SK-N-SH treated with all-trans-retinoic acid at 6 μM for 48 hours (cell line): ENCODE measurements at regions not wholly inside any gene's neighbourhood (a gene's known extent, or its start where the extent isn't known, plus 50 kb on each side); places are given as distances from the start of the nearest gene placed in this dataset.

ENCODE experiments used
- ATAC-seq: fragments of 200-7000 bp; cut with Tn5 transposase; 3 replicates; pipeline ENCODE4 v1.9.1; 2020; ENCODE audit warnings: mild to moderate bottlenecking, moderate library complexity
- BACH2 ChIP-seq: fragments of 250-450 bp; sonication (Bioruptor Pico); IDR thresholded peaks from 2 replicates; pipeline ENCODE4 v1.9.0; 2021; ENCODE audit warnings: mild to moderate bottlenecking, borderline replicate concordance
- CREB5 ChIP-seq: fragments of 250-450 bp; sonication (Bioruptor Pico); IDR thresholded peaks from 2 replicates; pipeline ENCODE4 v1.5.1; 2020; ENCODE audit warnings: low read depth, mild to moderate bottlenecking, moderate library complexity
- CSDC2 ChIP-seq: fragments of 250-450 bp; sonication (Bioruptor Pico); IDR thresholded peaks from 2 replicates; pipeline ENCODE4 v1.5.0; 2020; ENCODE audit warnings: mild to moderate bottlenecking, moderate library complexity
- CSRNP3 ChIP-seq: fragments of 250-450 bp; sonication (Bioruptor Pico); IDR thresholded peaks from 2 replicates; pipeline ENCODE4 v1.5.1; 2021; ENCODE audit warnings: mild to moderate bottlenecking, moderate library complexity
- ESRRG ChIP-seq: fragments of 250-450 bp; sonication (Bioruptor Pico); IDR thresholded peaks from 2 replicates; pipeline ENCODE4 v1.6.1; 2021; ENCODE audit warnings: mild to moderate bottlenecking
- GLIS3 ChIP-seq: fragments of 250-450 bp; sonication (Bioruptor Pico); IDR thresholded peaks from 2 replicates; pipeline ENCODE4 v1.5.0; 2020; ENCODE audit warnings: mild to moderate bottlenecking, moderate library complexity
- ISL1 ChIP-seq: fragments of 250-450 bp; sonication (Bioruptor Pico); IDR thresholded peaks from 2 replicates; pipeline ENCODE4 v2.1.2; 2022; ENCODE audit warnings: mild to moderate bottlenecking, moderate library complexity
- OSR1 ChIP-seq: fragments of 250-450 bp; sonication (Bioruptor Pico); IDR thresholded peaks from 2 replicates; pipeline ENCODE4 v1.8.0; 2022; ENCODE audit warnings: moderate library complexity, mild to moderate bottlenecking, inconsistent platforms
- POU6F1 ChIP-seq: fragments of 250-450 bp; sonication (Bioruptor Pico); IDR thresholded peaks from 2 replicates; pipeline ENCODE4 v1.8.0; 2021; ENCODE audit warnings: low read depth, mild to moderate bottlenecking, moderate library complexity, borderline replicate concordance
- PPARA ChIP-seq: fragments of 250-450 bp; sonication (Bioruptor Pico); IDR thresholded peaks from 2 replicates; pipeline ENCODE4 v1.5.0; 2020; ENCODE audit warnings: mild to moderate bottlenecking, borderline replicate concordance
- RARB ChIP-seq: fragments of 250-450 bp; sonication (Bioruptor Pico); IDR thresholded peaks from 2 replicates; pipeline ENCODE4 v1.8.0; 2021; ENCODE audit warnings: mild to moderate bottlenecking, moderate library complexity
- SNAI2 ChIP-seq: fragments of 250-450 bp; sonication (Bioruptor Pico); IDR thresholded peaks from 2 replicates; pipeline ENCODE4 v1.5.0; 2020; ENCODE audit warnings: mild to moderate bottlenecking, moderate library complexity
- TCF4 ChIP-seq: fragments of 250-450 bp; sonication (Bioruptor Pico); IDR thresholded peaks from 2 replicates; pipeline ENCODE4 v1.8.0; 2021; ENCODE audit warnings: mild to moderate bottlenecking, moderate library complexity, borderline replicate concordance
- TOX ChIP-seq: fragments of 250-450 bp; sonication (Bioruptor Pico); IDR thresholded peaks from 2 replicates; pipeline ENCODE4 v1.8.0; 2021; ENCODE audit warnings: mild to moderate bottlenecking, moderate library complexity, borderline replicate concordance
- ZC3H10 ChIP-seq: fragments of 250-450 bp; sonication (Bioruptor Pico); IDR thresholded peaks from 2 replicates; pipeline ENCODE4 v1.5.1; 2021; ENCODE audit warnings: mild to moderate bottlenecking, moderate library complexity
- ZFP3 ChIP-seq: fragments of 250-450 bp; sonication (Bioruptor Pico); IDR thresholded peaks from 2 replicates; pipeline ENCODE4 v1.5.0; 2020; ENCODE audit warnings: mild to moderate bottlenecking, moderate library complexity
- ZNF565 ChIP-seq: fragments of 450-650 bp; formaldehyde crosslinking; conservative IDR thresholded peaks from 2 replicates; pipeline ENCODE4 v1.5.0; 2020; ENCODE audit warnings: low read depth, mild to moderate bottlenecking, moderate library complexity
- ZNF70 ChIP-seq: fragments of 450-650 bp; formaldehyde crosslinking; IDR thresholded peaks from 2 replicates; pipeline ENCODE4 v1.5.0; 2020; ENCODE audit warnings: mild to moderate bottlenecking, moderate library complexity
- ZNF8 ChIP-seq: fragments of 450-650 bp; formaldehyde crosslinking; IDR thresholded peaks from 2 replicates; pipeline ENCODE4 v1.5.0; 2020; ENCODE audit warnings: mild to moderate bottlenecking, moderate library complexity
- TF ChIP-seq, protein P1 (sequence below): fragments of 250-450 bp; sonication (Bioruptor Pico); IDR thresholded peaks from 2 replicates; pipeline ENCODE4 v1.5.0; 2020; ENCODE audit warnings: mild to moderate bottlenecking, moderate library complexity
- TF ChIP-seq, protein P2 (sequence below): fragments of 250-450 bp; sonication (Bioruptor Pico); IDR thresholded peaks from 2 replicates; pipeline ENCODE4 v1.8.0; 2020; ENCODE audit warnings: mild to moderate bottlenecking, moderate library complexity, borderline replicate concordance

GRCh38 chr10:126841341-126841895, 63.8 kb upstream of the DOCK1 start:
- ATAC-seq, result no peak
- TF ChIP-seq CSDC2 (CRISPR knock-in tag), result no peak
- no peak for TF ChIP-seq ZNF70 (CRISPR knock-in tag)
- no peak for TF ChIP-seq OSR1 (CRISPR knock-in tag)
- no peak for TF ChIP-seq ZNF8 (CRISPR knock-in tag)
- no peak for TF ChIP-seq ZNF565 (CRISPR knock-in tag)
- TF ChIP-seq ISL1 (CRISPR knock-in tag), result no peak
- TF ChIP-seq ZFP3, result no peak
- TF ChIP-seq PPARA (CRISPR knock-in tag), result no peak
- TF ChIP-seq, protein P1, sequence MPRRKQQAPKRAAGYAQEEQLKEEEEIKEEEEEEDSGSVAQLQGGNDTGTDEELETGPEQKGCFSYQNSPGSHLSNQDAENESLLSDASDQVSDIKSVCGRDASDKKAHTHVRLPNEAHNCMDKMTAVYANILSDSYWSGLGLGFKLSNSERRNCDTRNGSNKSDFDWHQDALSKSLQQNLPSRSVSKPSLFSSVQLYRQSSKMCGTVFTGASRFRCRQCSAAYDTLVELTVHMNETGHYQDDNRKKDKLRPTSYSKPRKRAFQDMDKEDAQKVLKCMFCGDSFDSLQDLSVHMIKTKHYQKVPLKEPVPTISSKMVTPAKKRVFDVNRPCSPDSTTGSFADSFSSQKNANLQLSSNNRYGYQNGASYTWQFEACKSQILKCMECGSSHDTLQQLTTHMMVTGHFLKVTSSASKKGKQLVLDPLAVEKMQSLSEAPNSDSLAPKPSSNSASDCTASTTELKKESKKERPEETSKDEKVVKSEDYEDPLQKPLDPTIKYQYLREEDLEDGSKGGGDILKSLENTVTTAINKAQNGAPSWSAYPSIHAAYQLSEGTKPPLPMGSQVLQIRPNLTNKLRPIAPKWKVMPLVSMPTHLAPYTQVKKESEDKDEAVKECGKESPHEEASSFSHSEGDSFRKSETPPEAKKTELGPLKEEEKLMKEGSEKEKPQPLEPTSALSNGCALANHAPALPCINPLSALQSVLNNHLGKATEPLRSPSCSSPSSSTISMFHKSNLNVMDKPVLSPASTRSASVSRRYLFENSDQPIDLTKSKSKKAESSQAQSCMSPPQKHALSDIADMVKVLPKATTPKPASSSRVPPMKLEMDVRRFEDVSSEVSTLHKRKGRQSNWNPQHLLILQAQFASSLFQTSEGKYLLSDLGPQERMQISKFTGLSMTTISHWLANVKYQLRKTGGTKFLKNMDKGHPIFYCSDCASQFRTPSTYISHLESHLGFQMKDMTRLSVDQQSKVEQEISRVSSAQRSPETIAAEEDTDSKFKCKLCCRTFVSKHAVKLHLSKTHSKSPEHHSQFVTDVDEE, result no peak
- TF ChIP-seq ZC3H10 (CRISPR knock-in tag), result no peak
- no peak for TF ChIP-seq TOX (CRISPR knock-in tag)
- no peak for TF ChIP-seq ESRRG

DNA sequence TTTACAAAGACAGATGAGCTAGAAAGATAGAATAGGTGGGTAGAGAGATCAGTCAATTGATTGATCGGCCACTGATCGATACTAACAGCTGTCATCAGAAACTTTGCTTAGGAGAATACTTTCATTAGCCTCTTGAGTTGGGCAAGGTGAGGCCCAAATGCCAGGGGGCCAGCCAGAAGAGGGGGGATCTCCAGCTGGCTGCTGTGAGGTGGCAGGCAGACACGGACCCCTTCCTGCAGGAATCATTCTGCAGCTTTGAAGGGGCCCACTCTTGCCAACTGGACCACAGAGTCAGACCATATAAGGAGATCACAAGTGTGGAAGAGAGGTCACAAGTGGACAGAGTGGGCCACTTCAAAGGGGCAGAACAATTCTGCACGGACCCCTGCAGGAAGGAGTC, 62.9 kb upstream of the DOCK1 start:
- ATAC-seq, result no peak
- TF ChIP-seq CSRNP3, result no peak
- TF ChIP-seq, protein P1, result no peak
- TF ChIP-seq GLIS3, result no peak

GRCh38 chr10:126842836-126843235, 62.4 kb upstream of the DOCK1 start:
- TF ChIP-seq CREB5 (CRISPR knock-in tag) (no peak), ZNF565 (CRISPR knock-in tag) (no peak), PPARA (CRISPR knock-in tag) (no peak), ZNF70 (CRISPR knock-in tag) (no peak), ZC3H10 (CRISPR knock-in tag) (no peak), TCF4 (CRISPR knock-in tag) (no peak), BACH2 (CRISPR knock-in tag) (no peak), GLIS3 (no peak), RARB (CRISPR knock-in tag) (no peak), ZFP3 (no peak), ZNF8 (CRISPR knock-in tag) (no peak), SNAI2 (CRISPR knock-in tag) (no peak), TOX (CRISPR knock-in tag) (no peak), CSRNP3 (no peak), ESRRG (no peak), POU6F1 (no peak)
- TF ChIP-seq, protein P2, sequence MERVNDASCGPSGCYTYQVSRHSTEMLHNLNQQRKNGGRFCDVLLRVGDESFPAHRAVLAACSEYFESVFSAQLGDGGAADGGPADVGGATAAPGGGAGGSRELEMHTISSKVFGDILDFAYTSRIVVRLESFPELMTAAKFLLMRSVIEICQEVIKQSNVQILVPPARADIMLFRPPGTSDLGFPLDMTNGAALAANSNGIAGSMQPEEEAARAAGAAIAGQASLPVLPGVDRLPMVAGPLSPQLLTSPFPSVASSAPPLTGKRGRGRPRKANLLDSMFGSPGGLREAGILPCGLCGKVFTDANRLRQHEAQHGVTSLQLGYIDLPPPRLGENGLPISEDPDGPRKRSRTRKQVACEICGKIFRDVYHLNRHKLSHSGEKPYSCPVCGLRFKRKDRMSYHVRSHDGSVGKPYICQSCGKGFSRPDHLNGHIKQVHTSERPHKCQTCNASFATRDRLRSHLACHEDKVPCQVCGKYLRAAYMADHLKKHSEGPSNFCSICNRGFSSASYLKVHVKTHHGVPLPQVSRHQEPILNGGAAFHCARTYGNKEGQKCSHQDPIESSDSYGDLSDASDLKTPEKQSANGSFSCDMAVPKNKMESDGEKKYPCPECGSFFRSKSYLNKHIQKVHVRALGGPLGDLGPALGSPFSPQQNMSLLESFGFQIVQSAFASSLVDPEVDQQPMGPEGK (CRISPR knock-in tag), result no peak
- no peak for ATAC-seq
